ENCODE measurements at regions not wholly inside any gene's neighbourhood (a gene's known extent, or its start where the extent isn't known, plus 50 kb on each side); places are given as distances from the start of the nearest gene placed in this dataset.

- no peaks in the 10 kb centered on the region for H3K36me3 Mint-ChIP-seq (ENCODE audit: insufficient read depth, unreplicated experiment)
- no peaks in the 10 kb centered on the region for H3K4me1 Mint-ChIP-seq (ENCODE audit: low read depth, unreplicated experiment)
- no peaks in the 10 kb centered on the region for H3K27me3 Mint-ChIP-seq (ENCODE audit: insufficient read depth, unreplicated experiment)
- TF ChIP-seq, protein P1, sequence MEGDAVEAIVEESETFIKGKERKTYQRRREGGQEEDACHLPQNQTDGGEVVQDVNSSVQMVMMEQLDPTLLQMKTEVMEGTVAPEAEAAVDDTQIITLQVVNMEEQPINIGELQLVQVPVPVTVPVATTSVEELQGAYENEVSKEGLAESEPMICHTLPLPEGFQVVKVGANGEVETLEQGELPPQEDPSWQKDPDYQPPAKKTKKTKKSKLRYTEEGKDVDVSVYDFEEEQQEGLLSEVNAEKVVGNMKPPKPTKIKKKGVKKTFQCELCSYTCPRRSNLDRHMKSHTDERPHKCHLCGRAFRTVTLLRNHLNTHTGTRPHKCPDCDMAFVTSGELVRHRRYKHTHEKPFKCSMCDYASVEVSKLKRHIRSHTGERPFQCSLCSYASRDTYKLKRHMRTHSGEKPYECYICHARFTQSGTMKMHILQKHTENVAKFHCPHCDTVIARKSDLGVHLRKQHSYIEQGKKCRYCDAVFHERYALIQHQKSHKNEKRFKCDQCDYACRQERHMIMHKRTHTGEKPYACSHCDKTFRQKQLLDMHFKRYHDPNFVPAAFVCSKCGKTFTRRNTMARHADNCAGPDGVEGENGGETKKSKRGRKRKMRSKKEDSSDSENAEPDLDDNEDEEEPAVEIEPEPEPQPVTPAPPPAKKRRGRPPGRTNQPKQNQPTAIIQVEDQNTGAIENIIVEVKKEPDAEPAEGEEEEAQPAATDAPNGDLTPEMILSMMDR (IDR thresholded peaks at IDR 0.05; ENCODE audit: insufficient read depth in 1 of 2, low read depth in 1 of 2, low read length in 1 of 2, severe bottlenecking in 1 of 2, unreplicated experiment in 1 of 2): no peak
- Histone ChIP-seq H3K4me1 (no peaks in the 10 kb centered on the region), H3K4me3 (ENCODE audit: low read depth, low read length) (no peak overlapping the region), H3K27me3 (replicated peaks; ENCODE audit: control insufficient read depth, insufficient read depth, low read length) (no peaks in the 10 kb centered on the region), H3K36me3 (ENCODE audit: control insufficient read depth, insufficient read depth, low read length) (no peaks in the 10 kb centered on the region), H3K9me3 (no peaks in the 10 kb centered on the region)
- CTCF ChIA-PET: no interaction called here
- POLR2A ChIA-PET: no interaction called here
- no TSS peak for BruUV-seq (replicated peaks)
- no peak for DNase-seq
- intact Hi-C loops (cut with micrococcal nuclease; ENCODE audit: unreplicated experiment): no loop called here
- no peaks in the 10 kb centered on the region for H3K9me3 Mint-ChIP-seq (ENCODE audit: unreplicated experiment)
- H3K4me3 Mint-ChIP-seq (ENCODE audit: unreplicated experiment): no peak overlapping the region
- H3K27ac Mint-ChIP-seq (ENCODE audit: unreplicated experiment): no peak overlapping the region
Observed at GRCh38 chr3:66585520-66586095, 84.8 kb upstream of the LRIG1 start.

DNA sequence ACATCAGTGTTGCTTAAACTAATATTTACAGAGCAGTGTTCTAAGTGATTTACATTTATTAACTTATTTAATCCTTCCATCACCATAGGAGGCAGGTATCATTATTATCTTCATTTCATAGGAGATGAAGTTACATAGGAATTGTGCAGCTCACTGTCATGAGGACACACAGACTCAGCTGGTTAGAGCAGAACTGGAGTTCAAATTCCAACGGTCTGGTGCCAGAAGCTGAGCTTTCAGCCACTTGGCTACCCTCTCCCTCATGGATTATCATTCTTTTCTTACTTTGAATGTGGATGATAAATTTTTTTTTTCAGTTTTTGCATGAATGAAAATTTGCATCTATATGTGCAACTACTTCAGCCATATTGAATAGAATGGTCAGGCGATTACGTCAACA is 86.0 kb upstream of the LRIG1 start:
- H3K4me1 ChIP-seq: no peaks in the 10 kb centered on the region
- H3K9me3 Mint-ChIP-seq (ENCODE audit: unreplicated experiment): no peaks in the 10 kb centered on the region
- no peak overlapping the region for H3K27ac Mint-ChIP-seq (ENCODE audit: unreplicated experiment)
- TF ChIP-seq, protein P1 (IDR thresholded peaks at IDR 0.05; ENCODE audit: insufficient read depth in 1 of 2, low read depth in 1 of 2, low read length in 1 of 2, severe bottlenecking in 1 of 2, unreplicated experiment in 1 of 2): no peak
- H3K4me3 ChIP-seq (ENCODE audit: low read depth, low read length): no peak overlapping the region
- H3K4me1 Mint-ChIP-seq (ENCODE audit: low read depth, unreplicated experiment): no peaks in the 10 kb centered on the region
- POLR2A ChIA-PET: no interaction called here
- no peaks in the 10 kb centered on the region for H3K36me3 Mint-ChIP-seq (ENCODE audit: insufficient read depth, unreplicated experiment)
- intact Hi-C loops (cut with micrococcal nuclease; ENCODE audit: unreplicated experiment): no loop called here
- no peaks in the 10 kb centered on the region for H3K27me3 Mint-ChIP-seq (ENCODE audit: insufficient read depth, unreplicated experiment)
- CTCF ChIA-PET: no interaction called here
- no peaks in the 10 kb centered on the region for H3K36me3 ChIP-seq (ENCODE audit: control insufficient read depth, insufficient read depth, low read length)
- H3K4me3 Mint-ChIP-seq (ENCODE audit: unreplicated experiment): no peak overlapping the region
- DNase-seq: no peak
- no TSS peak for BruUV-seq (replicated peaks)
- no peaks in the 10 kb centered on the region for H3K27me3 ChIP-seq (replicated peaks; ENCODE audit: control insufficient read depth, insufficient read depth, low read length)
- no peaks in the 10 kb centered on the region for H3K9me3 ChIP-seq

- no TSS peak for BruUV-seq (replicated peaks)
- Mint-ChIP-seq H3K27me3 (ENCODE audit: insufficient read depth, unreplicated experiment) (no peaks in the 10 kb centered on the region), H3K27ac (ENCODE audit: unreplicated experiment) (no peak overlapping the region), H3K9me3 (ENCODE audit: unreplicated experiment) (no peaks in the 10 kb centered on the region), H3K4me3 (ENCODE audit: unreplicated experiment) (no peak overlapping the region), H3K4me1 (ENCODE audit: low read depth, unreplicated experiment) (no peaks in the 10 kb centered on the region), H3K36me3 (ENCODE audit: insufficient read depth, unreplicated experiment) (no peaks in the 10 kb centered on the region)
- TF ChIP-seq, protein P1 (IDR thresholded peaks at IDR 0.05; ENCODE audit: insufficient read depth in 1 of 2, low read depth in 1 of 2, low read length in 1 of 2, severe bottlenecking in 1 of 2, unreplicated experiment in 1 of 2): no peak
- no peaks in the 10 kb centered on the region for H3K27me3 ChIP-seq (replicated peaks; ENCODE audit: control insufficient read depth, insufficient read depth, low read length)
- intact Hi-C loops (cut with micrococcal nuclease; ENCODE audit: unreplicated experiment): no loop called here
- DNase-seq: no peak
- H3K4me3 ChIP-seq (ENCODE audit: low read depth, low read length): no peak overlapping the region
- H3K36me3 ChIP-seq (ENCODE audit: control insufficient read depth, insufficient read depth, low read length): no peaks in the 10 kb centered on the region
- CTCF ChIA-PET: no interaction called here
- POLR2A ChIA-PET: no interaction called here
- no peaks in the 10 kb centered on the region for H3K4me1 ChIP-seq
- H3K9me3 ChIP-seq: no peaks in the 10 kb centered on the region
Observed at GRCh38 chr3:66588340-66588847, 87.6 kb upstream of the LRIG1 start.
